ENCODE measurements at regions not wholly inside any gene's neighbourhood (a gene's known extent, or its start where the extent isn't known, plus 50 kb on each side); places are given as distances from the start of the nearest gene placed in this dataset.

DNA sequence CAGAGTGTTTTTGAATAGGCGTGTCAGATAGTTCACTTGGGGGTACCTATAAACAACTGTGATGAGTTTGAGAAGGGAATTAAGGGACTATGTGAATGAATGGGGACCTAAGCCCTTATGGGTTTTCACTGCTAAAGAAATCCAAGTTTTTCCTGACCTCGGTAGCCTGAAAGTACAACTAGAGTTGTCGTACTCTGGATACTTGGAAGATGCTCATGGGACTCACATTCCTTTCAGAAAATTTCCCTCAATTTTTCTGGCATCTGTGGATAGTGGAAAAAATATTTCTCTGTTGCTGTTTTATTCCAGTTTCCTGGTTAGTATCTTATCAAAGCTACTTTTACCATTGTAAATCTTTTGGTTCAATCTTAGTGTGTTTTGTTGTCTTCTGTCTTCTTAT lies 1112.3 kb upstream of the SEMA6A start:
- Mint-ChIP-seq H3K36me3 (ENCODE audit: insufficient read depth in 1 of 3, low read depth in 3 of 3) (no peaks in the 10 kb centered on the region), H3K9me3 (no peaks in the 10 kb centered on the region)

More for the DNA sequence above, 1112.3 kb upstream of the SEMA6A start:
- H3K23ac ChIP-seq (ENCODE audit: insufficient read length, low read depth, low read length) = no peak overlapping the region
- H3K9ac ChIP-seq (ENCODE audit: extremely low read depth, insufficient read length, low read length) = no peak overlapping the region
- no peak overlapping the region for H3K14ac ChIP-seq (ENCODE audit: insufficient read depth, low read length)
- no peak overlapping the region for H2BK12ac ChIP-seq (ENCODE audit: insufficient read length, low read depth, low read length)
- H3K27ac Mint-ChIP-seq = no peak overlapping the region
- TF ChIP-seq, protein P1, sequence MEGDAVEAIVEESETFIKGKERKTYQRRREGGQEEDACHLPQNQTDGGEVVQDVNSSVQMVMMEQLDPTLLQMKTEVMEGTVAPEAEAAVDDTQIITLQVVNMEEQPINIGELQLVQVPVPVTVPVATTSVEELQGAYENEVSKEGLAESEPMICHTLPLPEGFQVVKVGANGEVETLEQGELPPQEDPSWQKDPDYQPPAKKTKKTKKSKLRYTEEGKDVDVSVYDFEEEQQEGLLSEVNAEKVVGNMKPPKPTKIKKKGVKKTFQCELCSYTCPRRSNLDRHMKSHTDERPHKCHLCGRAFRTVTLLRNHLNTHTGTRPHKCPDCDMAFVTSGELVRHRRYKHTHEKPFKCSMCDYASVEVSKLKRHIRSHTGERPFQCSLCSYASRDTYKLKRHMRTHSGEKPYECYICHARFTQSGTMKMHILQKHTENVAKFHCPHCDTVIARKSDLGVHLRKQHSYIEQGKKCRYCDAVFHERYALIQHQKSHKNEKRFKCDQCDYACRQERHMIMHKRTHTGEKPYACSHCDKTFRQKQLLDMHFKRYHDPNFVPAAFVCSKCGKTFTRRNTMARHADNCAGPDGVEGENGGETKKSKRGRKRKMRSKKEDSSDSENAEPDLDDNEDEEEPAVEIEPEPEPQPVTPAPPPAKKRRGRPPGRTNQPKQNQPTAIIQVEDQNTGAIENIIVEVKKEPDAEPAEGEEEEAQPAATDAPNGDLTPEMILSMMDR (conservative IDR thresholded peaks at IDR 0.05) = no peak
- no peak overlapping the region for H3K4me2 ChIP-seq (ENCODE audit: insufficient read depth, insufficient read length, low read length)
- no peak overlapping the region for H4K8ac ChIP-seq (replicated peaks; ENCODE audit: insufficient read length, low read depth, low read length)
- H3K79me2 ChIP-seq (ENCODE audit: insufficient read depth, low read length) = no peaks in the 10 kb centered on the region
- H3K4me3 Mint-ChIP-seq = no peak overlapping the region
- no peak overlapping the region for H2BK15ac ChIP-seq (ENCODE audit: low read depth, low read length)
- no peaks in the 10 kb centered on the region for H3K27me3 ChIP-seq (ENCODE audit: insufficient read depth, low read length)
- no peak overlapping the region for H3K4ac ChIP-seq (ENCODE audit: low read depth, low read length)
- H2BK120ac ChIP-seq (ENCODE audit: low read depth, low read length, poor library complexity, severe bottlenecking) = no peak overlapping the region
- H2BK20ac ChIP-seq (ENCODE audit: low read depth, low read length, poor library complexity, severe bottlenecking) = no peak overlapping the region
- H3K23me2 ChIP-seq (ENCODE audit: insufficient read length, low read depth, low read length, poor library complexity, severe bottlenecking) = no peaks in the 10 kb centered on the region
- H3K56ac ChIP-seq (ENCODE audit: insufficient read length, low read depth, low read length) = no peak overlapping the region
- H3K9me3 ChIP-seq (ENCODE audit: control insufficient read depth, low read depth, low read length) = no peaks in the 10 kb centered on the region
- no peaks in the 10 kb centered on the region for H3K4me1 Mint-ChIP-seq
- H2AFZ ChIP-seq (ENCODE audit: low read length) = no peak overlapping the region
- no peak for DNase-seq
- H2BK5ac ChIP-seq (ENCODE audit: insufficient read length, low read length) = no peak overlapping the region
- H4K5ac ChIP-seq (ENCODE audit: insufficient read length, low read depth, low read length) = no peak overlapping the region
- H3T11ph ChIP-seq (ENCODE audit: low read length) = no peak overlapping the region
- no peaks in the 10 kb centered on the region for H3K79me1 ChIP-seq (ENCODE audit: insufficient read depth, low read depth, low read length, poor library complexity, severe bottlenecking)
- no peaks in the 10 kb centered on the region for H3K27me3 Mint-ChIP-seq (ENCODE audit: low read depth)
- no peaks in the 10 kb centered on the region for H3K4me1 ChIP-seq (ENCODE audit: insufficient read depth, low read length)
- no peak overlapping the region for H3K18ac ChIP-seq (ENCODE audit: insufficient read length, low read depth, low read length)
- no peak overlapping the region for H3K27ac ChIP-seq (ENCODE audit: insufficient read length, low read depth, low read length)
- no peaks in the 10 kb centered on the region for H4K20me1 ChIP-seq (ENCODE audit: control insufficient read depth, insufficient read depth, insufficient read length)
- no CpG with 5 or more reads among the region's 3 CpGs for WGBS (ENCODE audit: extremely low coverage, insufficient read length, low lambda C conversion rate)
- no peak overlapping the region for H4K91ac ChIP-seq (ENCODE audit: insufficient read length, low read depth, low read length)
- H2AK5ac ChIP-seq (ENCODE audit: insufficient read length, low read length) = no peak overlapping the region
